GDM1 (cell line): ENCODE measurements at regions not wholly inside any gene's neighbourhood (a gene's known extent, or its start where the extent isn't known, plus 50 kb on each side); places are given as distances from the start of the nearest gene placed in this dataset.

Experiments
- DNase-seq: peaks from one replicate; lab custom pipeline; 2025; lab: John Stamatoyannopoulos, UW

GRCh38 chr10:78879621-78880020, 189.1 kb upstream of the ZMIZ1 start:
- DNase-seq = no peak

GRCh38 chr10:78886129-78886528, 182.6 kb upstream of the ZMIZ1 start:
- DNase-seq = no peak

GRCh38 chr10:78889536-78890063, 179.2 kb upstream of the ZMIZ1 start:
- no peak for DNase-seq

- no peak for DNase-seq
Observed at GRCh38 chr10:78890506-78890905, 178.3 kb upstream of the ZMIZ1 start.

- DNase-seq = no peak
Observed at GRCh38 chr10:78891741-78892140, 177.0 kb upstream of the ZMIZ1 start.

GRCh38 chr10:78892338-78893176, 176.2 kb upstream of the ZMIZ1 start:
- peak; percentile 18 for DNase-seq

- DNase-seq = no peak
Observed at GRCh38 chr10:78893217-78893616, 175.5 kb upstream of the ZMIZ1 start.

- no peak for DNase-seq
Observed at GRCh38 chr10:78894089-78894840, 174.5 kb upstream of the ZMIZ1 start.

- DNase-seq = no peak
Observed at GRCh38 chr10:78894841-78895195, 173.9 kb upstream of the ZMIZ1 start.

- no peak for DNase-seq
Observed at GRCh38 chr10:78895469-78895868, 173.3 kb upstream of the ZMIZ1 start.

GRCh38 chr10:78896159-78896928, 172.4 kb upstream of the ZMIZ1 start:
- DNase-seq = no peak

- no peak for DNase-seq
Observed at GRCh38 chr10:78898341-78899097, 170.2 kb upstream of the ZMIZ1 start.

- DNase-seq = no peak
Observed at GRCh38 chr10:78899098-78899754, 169.5 kb upstream of the ZMIZ1 start.

GRCh38 chr10:78899996-78900714, 168.6 kb upstream of the ZMIZ1 start:
- no peak for DNase-seq

- no peak for DNase-seq
Observed at GRCh38 chr10:78900715-78901430, 167.9 kb upstream of the ZMIZ1 start.

GRCh38 chr10:78901694-78902093, 167.1 kb upstream of the ZMIZ1 start:
- DNase-seq = no peak

- no peak for DNase-seq
Observed at GRCh38 chr10:78902815-78903214, 166.0 kb upstream of the ZMIZ1 start.

GRCh38 chr10:78903341-78903940, 165.3 kb upstream of the ZMIZ1 start:
- no peak for DNase-seq

- DNase-seq = no peak
Observed at GRCh38 chr10:78904196-78904595, 164.6 kb upstream of the ZMIZ1 start.
